PC-3 (cell line): ENCODE measurements at regions not wholly inside any gene's neighbourhood (a gene's known extent, or its start where the extent isn't known, plus 50 kb on each side); places are given as distances from the start of the nearest gene placed in this dataset.
A peak's percentile ranks its signal among the peaks of the same experiment; 100 is the strongest.

Experiments used
- ATAC-seq: fragments of 200-7000 bp; cut with Tn5 transposase; 2 replicates; pipeline ENCODE4 v1.9.1; 2020; ENCODE audit warnings: mild to moderate bottlenecking, moderate library complexity
- BruUV-seq: library from RNA; stranded (reverse); fragments of 400-500 nt; replicated peaks from 2 replicates; lab custom pipeline; 2021; lab: Mats Ljungman, UMichigan
- CTCF ChIA-PET: fragments of 300-600 bp; sonication (Branson Sonifier 250); formaldehyde crosslinking; loops from one replicate; lab custom pipeline; 2022; ENCODE audit warnings: antibody characterized with exemption; lab: Charles Lee
- POLR2A ChIA-PET: fragments of 300-600 bp; sonication (Branson Sonifier 250); formaldehyde crosslinking; loops from one replicate; lab custom pipeline; 2022; ENCODE audit warnings: antibody characterized with exemption; ENCODE audit not compliant: unreplicated experiment; lab: Charles Lee
- DNase-seq: peaks from one replicate; pipeline ENCODE4 v3.0.0-alpha.2; 2015
- H2AFZ ChIP-seq: fragments of 300-600 bp; sonication (generic); 2 replicates; pipeline ENCODE4 v1.6.0; 2016; ENCODE audit warnings: antibody characterized with exemption, low read length
- H3F3A ChIP-seq: fragments of 300-600 bp; sonication (generic); one replicate; pipeline ENCODE4 v1.6.0; 2017; ENCODE audit warnings: antibody characterized with exemption, low read length, control low read depth, mild to moderate bottlenecking; ENCODE audit not compliant: unreplicated experiment
- H3K27ac ChIP-seq: fragments of 300-600 bp; sonication (generic); 2 replicates; pipeline ENCODE4 v1.5.1; 2016; ENCODE audit warnings: mild to moderate bottlenecking, low read length
- H3K27me3 ChIP-seq: fragments of 300-600 bp; sonication (generic); 2 replicates; pipeline ENCODE4 v1.6.1; 2016; ENCODE audit warnings: low read length, mixed read lengths
- H3K36me3 ChIP-seq: fragments of 300-600 bp; sonication (generic); 2 replicates; pipeline ENCODE4 v1.6.1; 2016; ENCODE audit warnings: low read depth, mixed run types, low read length, mixed read lengths
- H3K4me1 ChIP-seq: fragments of 300-600 bp; sonication (generic); 2 replicates; pipeline ENCODE4 v1.5.1; 2016; ENCODE audit warnings: low read length; ENCODE audit not compliant: insufficient read depth
- H3K4me2 ChIP-seq: fragments of 300-600 bp; sonication (generic); 2 replicates; pipeline ENCODE4 v1.6.0; 2016; ENCODE audit warnings: low read length
- H3K4me3 ChIP-seq: fragments of 300-600 bp; sonication (generic); 2 replicates; pipeline ENCODE4 v1.5.1; 2016; ENCODE audit warnings: mild to moderate bottlenecking, low read length, mixed read lengths
- H3K79me2 ChIP-seq: fragments of 300-600 bp; sonication (generic); 2 replicates; pipeline ENCODE4 v1.6.1; 2017; ENCODE audit warnings: low read length, mixed read lengths
- H3K9ac ChIP-seq: fragments of 300-600 bp; sonication (generic); 2 replicates; pipeline ENCODE4 v1.6.0; 2016; ENCODE audit warnings: mild to moderate bottlenecking, low read length
- H3K9me2 ChIP-seq: fragments of 300-600 bp; sonication (generic); replicated peaks from 2 replicates; pipeline ENCODE4 v1.6.1; 2016; ENCODE audit warnings: mixed run types, low read length, mixed read lengths
- H3K9me3 ChIP-seq: fragments of 300-600 bp; sonication (generic); 2 replicates; pipeline ENCODE4 v1.6.1; 2016; ENCODE audit warnings: low read length, mixed read lengths
- H4K20me1 ChIP-seq: fragments of 300-600 bp; sonication (generic); 2 replicates; pipeline ENCODE4 v1.6.1; 2016; ENCODE audit warnings: low read length, mixed read lengths
- CTCF ChIP-seq: fragments of 300-600 bp; sonication (generic); conservative IDR thresholded peaks from 2 replicates; pipeline ENCODE4 v1.5.1; 2017; ENCODE audit warnings: antibody characterized with exemption, low read depth, mild to moderate bottlenecking, low read length
- EZH2 ChIP-seq: fragments of 300-600 bp; sonication (generic); IDR thresholded peaks from one replicate; pipeline ENCODE4 v1.6.1; 2017; ENCODE audit warnings: antibody characterized with exemption, mild to moderate bottlenecking, low read length; ENCODE audit not compliant: unreplicated experiment
- EZH2phosphoT487 ChIP-seq: fragments of 300-600 bp; sonication (generic); IDR thresholded peaks from 2 replicates; pipeline ENCODE4 v1.6.1; 2018; ENCODE audit warnings: mild to moderate bottlenecking, antibody characterized with exemption, low read length, borderline replicate concordance
- intact Hi-C: fragments of 100-400 bp; cut with micrococcal nuclease; formaldehyde crosslinking; loops from 2 replicates; pipeline ENCODE4 v1.9.0; 2023

- Histone ChIP-seq H3K9ac (no peak overlapping the region), H3K27me3 (no peaks in the 10 kb centered on the region), H3K36me3 (no peaks in the 10 kb centered on the region), H3K4me3 (no peak overlapping the region), H3K79me2 (no peaks in the 10 kb centered on the region), H3K4me2 (no peak overlapping the region), H3K27ac (no peak overlapping the region), H4K20me1 (no peaks in the 10 kb centered on the region), H3K4me1 (no peaks in the 10 kb centered on the region), H2AFZ (no peak overlapping the region), H3K9me2 (no peaks in the 10 kb centered on the region), H3F3A (no peaks in the 10 kb centered on the region), H3K9me3 (no peaks in the 10 kb centered on the region)
- BruUV-seq, result no TSS peak
- ChIA-PET POLR2A (interaction anchor here (0.6 kb wide), 1 partner anchor 586 kb away, joined by 4 read pairs; no protein-coding TSS in a partner anchor), CTCF (no interaction called here)
- intact Hi-C loops, result no loop called here
- no peak for ATAC-seq
- DNase-seq, result no peak
- TF ChIP-seq EZH2phosphoT487, result no peak
- no peak for TF ChIP-seq EZH2
- no peak for TF ChIP-seq CTCF
Measured at GRCh38 chr13:50712456-50712855, 131.0 kb downstream of the DLEU7 start.

DNA sequence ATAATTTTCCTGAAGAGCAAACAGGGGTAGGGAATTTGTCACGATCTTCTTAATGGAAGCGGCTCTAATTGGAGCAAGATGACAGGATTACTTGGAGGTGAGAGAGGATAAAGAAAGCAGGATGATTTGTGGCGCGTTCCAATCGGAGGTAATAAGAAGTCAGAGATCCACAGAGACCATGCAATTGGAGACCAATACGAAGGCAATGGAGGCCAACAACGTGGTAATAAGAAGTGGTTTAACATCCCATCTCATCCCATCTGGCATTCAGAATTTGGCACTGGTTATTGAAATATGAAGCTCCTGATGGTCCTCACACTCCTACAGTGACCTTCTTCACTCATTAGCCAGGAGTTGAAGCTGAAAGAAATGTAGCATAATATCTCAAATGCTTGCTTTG, 130.6 kb downstream of the DLEU7 start:
- Histone ChIP-seq H3K4me3 (no peak overlapping the region), H3K9me3 (no peaks in the 10 kb centered on the region), H3K27me3 (no peaks in the 10 kb centered on the region), H2AFZ (no peak overlapping the region), H3K9ac (no peak overlapping the region), H3K27ac (no peak overlapping the region), H3K79me2 (no peaks in the 10 kb centered on the region), H3K9me2 (no peaks in the 10 kb centered on the region), H3K36me3 (no peaks in the 10 kb centered on the region), H3K4me1 (no peaks in the 10 kb centered on the region), H4K20me1 (no peaks in the 10 kb centered on the region), H3K4me2 (no peak overlapping the region), H3F3A (no peaks in the 10 kb centered on the region)
- no TSS peak for BruUV-seq
- intact Hi-C loops, result no loop called here
- CTCF ChIA-PET, result no interaction called here
- POLR2A ChIA-PET, result interaction anchor here (0.6 kb wide), 1 partner anchor 587 kb away, joined by 4 read pairs; no protein-coding TSS in a partner anchor
- ATAC-seq (no peak), DNase-seq (no peak)
- TF ChIP-seq EZH2phosphoT487 (no peak), CTCF (no peak), EZH2 (no peak)

GRCh38 chr13:50713523-50714248, 129.8 kb downstream of the DLEU7 start:
- Histone ChIP-seq H3K4me2 (no peak overlapping the region), H2AFZ (no peak overlapping the region), H3K27ac (no peak overlapping the region), H3K9ac (no peak overlapping the region), H3K9me2 (no peaks in the 10 kb centered on the region), H3K36me3 (no peaks in the 10 kb centered on the region), H3K9me3 (no peaks in the 10 kb centered on the region), H3F3A (no peaks in the 10 kb centered on the region), H4K20me1 (no peaks in the 10 kb centered on the region), H3K4me1 (no peaks in the 10 kb centered on the region), H3K27me3 (no peaks in the 10 kb centered on the region), H3K79me2 (no peaks in the 10 kb centered on the region), H3K4me3 (no peak overlapping the region)
- TF ChIP-seq EZH2, result no peak
- no peak for TF ChIP-seq EZH2phosphoT487
- no peak for TF ChIP-seq CTCF
- intact Hi-C loops, result no loop called here
- ATAC-seq (no peak), DNase-seq (peak; percentile 31)
- ChIA-PET CTCF (no interaction called here), POLR2A (no interaction called here)
- no TSS peak for BruUV-seq
